Stimulated activated CD8-positive, alpha-beta memory T cell treated with anti-CD3 and anti-CD28 coated beads, Interleukin-2, amount 100 ng/mL, for 48 hours (primary cell): ENCODE measurements at regions not wholly inside any gene's neighbourhood (a gene's known extent, or its start where the extent isn't known, plus 50 kb on each side); places are given as distances from the start of the nearest gene placed in this dataset.

Experiments
- DNase-seq, 2 donors: peaks; one replicate each; pipeline ENCODE4 v3.0.0-alpha.2; 2020; ENCODE audit warnings: low read depth in 2 of 2

GRCh38 chr20:19807946-19808330, 49.9 kb downstream of the RIN2 start:
- no peak for DNase-seq

- no peak for DNase-seq
These were observed 50.4 kb downstream of the RIN2 start for GRCh38 chr20:19808498-19808897.

GRCh38 chr20:19809505-19809904, 51.4 kb downstream of the RIN2 start:
- no peak for DNase-seq

GRCh38 chr20:19811231-19811630, 53.2 kb downstream of the RIN2 start:
- no peak for DNase-seq

GRCh38 chr20:19812056-19812455, 54.0 kb downstream of the RIN2 start:
- DNase-seq: no peak

- no peak for DNase-seq
These were observed 54.6 kb downstream of the RIN2 start for GRCh38 chr20:19812696-19813095.

- no peak for DNase-seq
These were observed 56.0 kb downstream of the RIN2 start for GRCh38 chr20:19813846-19814640.

GRCh38 chr20:19815553-19815991, 57.5 kb downstream of the RIN2 start:
- no peak for DNase-seq

- DNase-seq: no peak
These were observed 58.3 kb downstream of the RIN2 start for GRCh38 chr20:19816386-19816785.

GRCh38 chr20:19817017-19817416, 59.0 kb downstream of the RIN2 start:
- DNase-seq: no peak

- DNase-seq: no peak
These were observed 61.1 kb downstream of the RIN2 start for GRCh38 chr20:19819149-19819548.

GRCh38 chr20:19820555-19821211, 62.6 kb downstream of the RIN2 start:
- DNase-seq: no peak

GRCh38 chr20:19821606-19822005, 63.5 kb downstream of the RIN2 start:
- DNase-seq: no peak

GRCh38 chr20:19823216-19823615, 65.2 kb downstream of the RIN2 start:
- no peak for DNase-seq

- DNase-seq: no peak
These were observed 65.9 kb downstream of the RIN2 start for GRCh38 chr20:19823971-19824370.

GRCh38 chr20:19824861-19825260, 66.8 kb downstream of the RIN2 start:
- DNase-seq: no peak

GRCh38 chr20:19826179-19826914, 68.3 kb downstream of the RIN2 start:
- DNase-seq: no peak

- DNase-seq: no peak
These were observed 69.8 kb downstream of the RIN2 start for GRCh38 chr20:19827818-19828217.

- peak in 1 of 2 donors; percentile 6 for DNase-seq
These were observed 70.2 kb downstream of the RIN2 start for GRCh38 chr20:19828232-19828631.

- DNase-seq: no peak
These were observed 72.2 kb downstream of the RIN2 start for GRCh38 chr20:19830211-19830785.

- peak; percentile 20 to 31 for DNase-seq
These were observed 74.8 kb downstream of the RIN2 start for GRCh38 chr20:19832875-19833274.

- no peak for DNase-seq
These were observed 75.3 kb downstream of the RIN2 start for GRCh38 chr20:19833395-19833794.
